HS-5 (cell line): ENCODE measurements at regions not wholly inside any gene's neighbourhood (a gene's known extent, or its start where the extent isn't known, plus 50 kb on each side); places are given as distances from the start of the nearest gene placed in this dataset.
"Not testable (repeated sequence)": the region's sequence is repeated elsewhere in the genome, so short reads cannot be mapped to it uniquely, and the experiment has no call there.

Source experiments
- DNase-seq: peaks from one replicate; pipeline ENCODE4 v3.0.0-alpha.2; 2012; ENCODE audit warnings: low read depth

DNA sequence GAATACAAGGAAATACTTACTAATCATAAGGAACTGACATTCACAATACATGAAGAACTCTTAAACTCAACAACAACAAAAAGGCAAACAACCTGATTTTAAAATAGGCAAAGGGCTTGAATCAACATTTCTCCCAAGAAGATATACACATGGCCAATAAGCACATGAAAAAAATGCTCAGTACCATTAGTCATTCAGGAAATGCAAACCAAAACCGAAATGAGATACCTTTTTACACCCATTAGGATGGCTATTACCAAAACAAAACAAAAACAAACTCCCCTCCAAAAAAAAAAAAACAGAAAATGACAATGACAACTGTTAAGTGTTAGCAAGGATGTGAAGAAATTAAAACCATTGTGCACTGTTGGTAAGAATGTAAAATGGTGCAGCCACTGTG lies 104.1 kb upstream of the ZNF462 start:
- DNase-seq: peak; percentile 8

GRCh38 chr9:106761493-106761892 lies 101.5 kb upstream of the ZNF462 start:
- no peak for DNase-seq

- no peak for DNase-seq
These were observed 96.3 kb upstream of the ZNF462 start for GRCh38 chr9:106766616-106767015.

DNA sequence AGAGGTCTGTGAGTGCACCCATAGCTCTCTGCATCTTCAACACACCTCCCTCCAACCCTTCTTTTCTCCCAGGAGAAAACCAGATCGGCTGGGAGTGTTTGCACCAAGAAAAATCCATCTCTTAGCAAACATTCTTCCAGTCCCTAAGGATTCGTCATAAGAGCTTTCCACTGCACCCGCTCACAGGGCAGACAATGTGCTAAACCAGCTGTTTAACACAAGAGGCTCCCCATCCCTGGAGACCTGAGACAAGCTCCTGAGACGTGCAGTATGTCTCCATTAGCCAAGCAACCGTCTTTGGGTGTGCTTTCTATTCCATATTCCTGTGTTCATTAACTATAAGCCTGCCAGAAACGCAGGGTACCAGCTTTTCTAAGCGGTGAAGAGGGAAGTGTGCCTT lies 93.6 kb upstream of the ZNF462 start:
- no peak for DNase-seq

- DNase-seq: no peak
These were observed 91.4 kb upstream of the ZNF462 start for GRCh38 chr9:106771608-106772007.

GRCh38 chr9:106772523-106773290 lies 90.3 kb upstream of the ZNF462 start:
- DNase-seq: no peak

GRCh38 chr9:106773750-106774149 lies 89.2 kb upstream of the ZNF462 start:
- no peak for DNase-seq

DNA sequence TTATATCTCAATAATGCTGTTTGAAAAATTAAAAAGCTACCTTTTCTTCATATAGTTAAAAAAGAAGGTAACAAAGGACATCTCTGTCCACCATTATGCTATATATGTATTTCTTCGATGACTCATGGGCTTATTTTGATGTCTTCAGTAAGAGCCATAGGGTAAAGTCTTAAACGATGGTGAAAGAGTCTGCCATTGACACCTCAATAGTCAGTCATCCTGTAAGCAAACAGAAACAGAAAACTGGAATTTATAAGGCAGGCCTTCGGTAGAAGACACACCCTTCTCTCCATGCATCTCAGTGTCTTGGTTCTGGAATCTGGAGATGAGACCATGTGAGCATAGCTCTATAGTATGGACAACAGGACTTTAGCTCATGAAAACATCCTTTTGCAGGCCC lies 87.0 kb upstream of the ZNF462 start:
- no peak for DNase-seq

GRCh38 chr9:106779796-106780195 lies 83.2 kb upstream of the ZNF462 start:
- DNase-seq: no peak

DNA sequence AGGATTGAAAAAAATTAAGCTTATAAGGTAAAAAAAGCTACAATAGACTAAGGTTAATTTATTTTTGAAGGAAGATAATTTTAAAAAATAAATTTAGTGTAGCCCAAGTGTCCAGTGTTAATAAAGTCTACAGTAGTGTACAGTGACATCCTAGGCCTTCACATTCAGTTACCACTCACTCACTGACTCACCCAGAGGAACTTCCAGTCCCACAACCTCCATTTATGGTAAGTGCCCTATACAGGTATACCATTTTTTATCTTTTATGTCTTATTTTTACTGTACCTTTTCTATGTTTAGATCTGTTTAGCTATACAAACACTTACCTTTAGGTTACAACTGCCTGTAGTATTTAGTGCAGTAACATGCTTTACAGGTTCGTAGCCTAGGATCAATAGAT lies 79.8 kb upstream of the ZNF462 start:
- DNase-seq: no peak

DNA sequence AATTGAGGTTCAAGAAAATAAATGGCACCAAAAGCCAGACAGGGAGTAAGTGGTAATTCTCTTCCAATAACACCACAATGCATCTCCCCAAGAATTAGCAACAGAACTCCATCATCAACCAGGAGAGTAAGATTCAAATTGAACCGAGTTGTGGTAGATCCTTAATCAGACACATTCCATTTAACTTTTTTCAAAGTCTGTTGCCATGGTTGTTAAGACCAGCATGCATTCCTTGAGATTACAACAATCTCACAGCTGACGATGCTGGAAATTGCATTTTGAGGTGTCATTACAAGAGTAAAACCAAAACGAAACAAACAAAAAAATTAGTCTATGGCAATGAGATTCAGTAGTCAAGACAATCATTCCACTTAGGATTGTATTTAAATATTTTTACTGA lies 78.9 kb upstream of the ZNF462 start:
- no peak for DNase-seq

DNA sequence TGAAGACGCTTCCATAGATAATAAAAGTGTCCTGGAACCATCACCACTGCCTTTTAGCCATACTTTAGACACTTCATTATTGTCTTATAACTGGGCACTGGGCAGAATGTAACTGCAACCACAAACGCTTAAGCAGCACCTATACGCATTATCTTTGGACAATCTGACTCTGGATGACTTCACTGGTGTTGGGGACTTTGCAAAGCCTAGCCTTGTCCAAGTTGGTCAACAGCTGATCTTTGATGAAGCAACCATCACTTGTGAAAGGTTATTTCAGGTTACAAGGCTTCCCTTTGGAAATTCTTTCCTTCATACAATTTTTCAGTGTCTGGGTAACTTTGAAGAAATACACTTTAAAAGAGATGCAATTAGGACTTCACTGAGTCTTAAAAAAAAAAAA lies 77.8 kb upstream of the ZNF462 start:
- DNase-seq: no peak

DNA sequence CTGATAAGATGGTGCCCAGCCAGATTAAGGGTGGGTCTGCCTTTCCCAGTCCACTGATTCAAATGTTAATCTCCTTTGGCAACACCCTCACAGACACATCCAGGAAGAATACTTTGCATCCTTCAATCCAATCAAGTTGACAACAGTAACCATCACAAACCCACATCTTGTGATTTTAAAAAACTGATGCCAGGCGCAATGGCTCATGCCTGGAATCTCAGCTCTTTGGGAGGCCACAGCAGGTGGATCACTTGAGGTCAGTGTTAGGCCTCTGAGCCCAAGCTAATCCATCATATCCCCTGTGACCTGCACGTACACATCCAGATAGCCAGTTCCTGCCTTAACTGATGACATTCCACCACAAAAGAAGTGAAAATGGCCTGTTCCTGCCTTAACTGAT lies 74.9 kb upstream of the ZNF462 start:
- not testable (repeated sequence) for DNase-seq

GRCh38 chr9:106795031-106795430 lies 67.9 kb upstream of the ZNF462 start:
- no peak for DNase-seq

DNA sequence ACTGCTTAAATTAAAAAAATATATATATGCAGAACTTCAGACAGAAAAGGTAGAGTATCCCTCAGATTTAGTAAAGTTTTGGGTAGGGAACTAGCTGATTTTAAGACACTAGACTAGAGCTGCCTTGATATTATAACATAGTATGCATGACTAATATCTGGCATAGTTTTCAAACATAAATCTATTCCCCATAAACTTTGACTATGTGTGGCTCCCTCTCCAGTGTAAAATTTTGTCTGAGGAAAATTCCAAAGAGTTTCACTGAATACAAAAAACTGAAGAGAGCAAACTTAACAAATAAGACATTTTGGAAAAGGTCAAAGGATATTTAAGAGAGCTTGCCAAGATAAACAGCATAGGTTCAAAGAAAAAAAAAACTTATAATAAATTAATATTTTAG lies 66.2 kb upstream of the ZNF462 start:
- no peak for DNase-seq

DNA sequence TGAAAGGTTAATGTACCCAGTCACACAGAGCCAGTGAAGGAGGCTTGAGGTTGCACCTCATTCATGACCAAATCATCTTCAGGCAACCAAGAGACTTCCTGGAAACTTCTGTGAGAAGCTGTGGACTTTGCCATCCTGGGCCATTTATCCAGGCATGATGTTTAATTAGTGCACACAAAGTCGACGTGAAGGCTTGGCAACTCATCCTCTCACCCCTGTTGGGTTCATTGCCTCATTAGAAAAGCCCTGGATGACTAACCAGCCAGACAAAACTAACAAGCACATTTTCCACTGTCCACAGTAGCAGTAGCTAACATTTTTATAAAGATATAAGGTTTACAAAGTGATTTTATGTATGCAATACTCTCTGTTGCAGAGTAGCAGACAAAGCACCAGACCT lies 65.7 kb upstream of the ZNF462 start:
- no peak for DNase-seq

DNA sequence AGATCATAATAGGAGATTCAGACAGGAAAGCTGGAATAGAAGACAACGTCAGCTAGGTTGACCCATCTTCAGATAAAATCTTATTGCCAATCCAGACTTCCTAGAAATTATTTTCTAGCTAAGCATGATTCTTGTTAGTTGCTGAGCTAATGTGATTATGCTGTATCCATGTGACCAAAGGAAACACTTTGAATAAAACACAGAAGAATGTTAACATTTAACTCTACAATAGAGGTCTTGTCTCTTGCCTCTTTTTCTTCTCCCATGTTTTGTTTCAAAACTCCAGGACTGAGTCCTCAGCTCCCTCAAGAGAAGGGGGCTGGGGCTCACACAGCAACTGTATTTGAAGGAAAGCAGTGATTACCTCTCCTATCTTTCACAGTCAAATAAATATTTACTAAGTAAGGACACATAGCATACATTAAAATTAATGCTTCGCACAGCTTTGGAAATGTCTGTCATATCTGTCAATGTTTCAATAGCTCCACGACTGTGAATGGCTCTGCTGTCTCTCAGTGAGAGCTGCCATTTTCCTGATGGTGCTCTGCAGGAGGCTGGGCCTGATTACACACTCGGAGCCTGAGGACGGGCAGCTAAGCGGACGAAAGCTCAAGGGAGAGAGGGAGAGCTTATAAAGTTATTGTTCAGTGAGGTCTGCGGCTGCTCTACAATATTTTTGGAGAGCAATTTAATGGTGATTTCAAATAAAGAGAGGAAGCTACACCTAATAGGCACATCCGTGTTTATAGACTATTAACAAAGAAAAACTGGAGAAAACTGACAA lies 64.8 kb upstream of the ZNF462 start:
- DNase-seq: no peak

DNA sequence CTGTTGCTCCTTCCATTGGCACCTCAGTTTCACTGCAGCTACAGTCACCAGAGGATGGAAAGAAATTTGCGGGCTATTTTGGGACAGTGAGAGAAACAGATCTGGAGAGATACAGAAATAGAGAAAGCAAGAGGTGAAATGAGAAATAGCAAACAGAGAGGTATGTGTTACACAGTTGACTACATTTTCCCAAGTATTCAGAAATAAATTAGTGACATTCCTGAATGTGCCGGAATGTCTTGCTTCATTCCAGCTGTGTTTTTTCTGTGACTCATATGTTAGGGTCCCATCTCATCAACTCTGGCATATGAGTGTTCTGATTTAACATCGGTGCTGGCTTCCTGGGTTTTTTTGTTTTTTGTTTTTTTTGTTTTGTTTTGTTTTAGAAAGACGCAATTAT lies 63.8 kb upstream of the ZNF462 start:
- peak; percentile 84 for DNase-seq

DNA sequence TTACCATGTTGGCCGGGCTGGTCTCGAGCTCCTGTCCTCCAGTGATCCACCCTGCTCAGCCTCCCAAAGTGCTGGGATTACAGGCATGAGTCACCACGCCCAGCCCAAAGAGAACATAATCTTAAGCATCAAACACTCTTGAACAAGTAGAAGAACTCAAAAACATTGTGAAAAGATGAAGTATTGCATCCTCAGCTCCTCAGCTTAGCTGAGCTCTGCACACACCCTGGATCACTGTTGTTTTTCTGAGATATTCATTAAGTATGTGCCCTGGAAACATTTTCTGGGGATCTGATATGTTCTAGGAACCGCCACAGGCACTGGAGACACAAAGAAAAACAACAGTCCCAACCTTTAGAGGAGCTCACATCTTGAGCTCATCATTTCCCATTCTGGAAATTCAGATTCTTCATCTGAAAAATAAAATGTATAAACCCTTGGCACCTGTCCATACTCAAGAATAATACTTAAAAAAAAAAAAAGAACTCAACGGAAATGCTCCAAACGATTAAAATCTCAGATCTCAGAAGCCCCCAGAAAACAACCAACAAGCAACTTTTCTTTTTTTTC lies 62.2 kb upstream of the ZNF462 start:
- no peak for DNase-seq

DNA sequence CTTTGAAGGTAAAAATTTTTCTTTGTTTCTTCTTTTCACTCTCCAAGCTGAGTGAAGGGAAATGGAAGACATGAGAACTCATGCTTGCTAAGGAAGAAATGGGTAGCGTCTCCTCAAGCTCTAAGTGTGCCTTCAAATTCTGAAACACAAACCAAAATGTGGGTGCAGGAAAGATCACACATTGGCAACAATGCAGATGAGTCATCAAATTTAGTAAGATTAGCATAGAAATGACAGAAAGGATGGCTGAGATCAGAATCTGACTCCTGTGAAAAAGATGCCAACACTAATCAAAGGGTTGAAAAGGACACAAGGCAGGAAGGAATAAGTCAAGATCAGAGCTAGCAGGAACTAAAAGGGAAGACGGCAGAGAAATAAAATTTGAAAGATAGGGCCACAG lies 61.1 kb upstream of the ZNF462 start:
- no peak for DNase-seq
